GM23338 (cell line): ENCODE measurements at regions not wholly inside any gene's neighbourhood (a gene's known extent, or its start where the extent isn't known, plus 50 kb on each side); places are given as distances from the start of the nearest gene placed in this dataset.

Experiments
- ATAC-seq: fragments of 200-7000 bp; cut with Tn5 transposase; 3 replicates; pipeline ENCODE4 v1.9.1; 2020
- DNase-seq: peaks from one replicate; pipeline ENCODE4 v3.0.0-alpha.2; 2015; ENCODE audit warnings: low spot score
- H2AFZ ChIP-seq: fragments of 200-600 bp; sonication (generic); 2 replicates; pipeline ENCODE4 v1.8.0; 2016; ENCODE audit warnings: antibody characterized with exemption, mild to moderate bottlenecking, moderate library complexity
- H3F3A ChIP-seq: fragments of 200-600 bp; sonication (generic); replicated peaks from 2 replicates; pipeline ENCODE4 v1.8.0; 2017; ENCODE audit warnings: antibody characterized with exemption, mixed run types, low read depth
- H3K27ac ChIP-seq: fragments of 200-600 bp; sonication (generic); 2 replicates; pipeline ENCODE4 v1.6.1; 2016; ENCODE audit warnings: low read depth
- H3K27me3 ChIP-seq: fragments of 200-600 bp; sonication (generic); 2 replicates; pipeline ENCODE4 v1.8.0; 2016; ENCODE audit warnings: mild to moderate bottlenecking, mixed run types, moderate library complexity; ENCODE audit not compliant: insufficient read depth
- H3K36me3 ChIP-seq: fragments of 200-600 bp; sonication (generic); 2 replicates; pipeline ENCODE4 v1.8.0; 2016; ENCODE audit warnings: mild to moderate bottlenecking; ENCODE audit not compliant: insufficient read depth
- H3K4me1 ChIP-seq: fragments of 200-600 bp; sonication (generic); 2 replicates; pipeline ENCODE4 v1.8.0; 2016; ENCODE audit warnings: mild to moderate bottlenecking, moderate library complexity; ENCODE audit not compliant: insufficient read depth
- H3K4me2 ChIP-seq: fragments of 200-600 bp; sonication (generic); 2 replicates; pipeline ENCODE4 v1.7.1; 2017; ENCODE audit warnings: mixed run types
- H3K4me3 ChIP-seq: fragments of 200-600 bp; sonication (generic); 2 replicates; pipeline ENCODE4 v1.6.1; 2016; ENCODE audit warnings: mixed run types
- H3K79me2 ChIP-seq: fragments of 200-600 bp; sonication (generic); replicated peaks from 2 replicates; pipeline ENCODE4 v1.8.0; 2017; ENCODE audit warnings: mild to moderate bottlenecking; ENCODE audit not compliant: insufficient read depth
- H3K9me2 ChIP-seq: fragments of 200-600 bp; sonication (generic); 2 replicates; pipeline ENCODE4 v1.8.0; 2017; ENCODE audit not compliant: insufficient read depth
- H4K20me1 ChIP-seq: fragments of 200-600 bp; sonication (generic); replicated peaks from 2 replicates; pipeline ENCODE4 v1.8.0; 2017; ENCODE audit warnings: mild to moderate bottlenecking; ENCODE audit not compliant: insufficient read depth
- H3K27ac Mint-ChIP-seq: 2 replicates; pipeline ENCODE4 v1.8.0; 2020; ENCODE audit warnings: inconsistent platforms, mild to moderate bottlenecking, moderate library complexity, mixed read lengths
- H3K27me3 Mint-ChIP-seq: 3 replicates; pipeline ENCODE4 v1.8.0; 2022; ENCODE audit warnings: low read depth, mild to moderate bottlenecking, moderate library complexity, mixed read lengths, inconsistent platforms; ENCODE audit not compliant: insufficient read depth, poor library complexity
- H3K36me3 Mint-ChIP-seq: 3 replicates; pipeline ENCODE4 v1.8.0; 2021; ENCODE audit warnings: low read depth, mild to moderate bottlenecking, inconsistent platforms, moderate library complexity, mixed read lengths
- H3K4me1 Mint-ChIP-seq: 3 replicates; pipeline ENCODE4 v1.8.0; 2020; ENCODE audit warnings: mild to moderate bottlenecking, inconsistent platforms, mixed read lengths
- H3K4me3 Mint-ChIP-seq: 3 replicates; pipeline ENCODE4 v1.8.0; 2021; ENCODE audit warnings: moderate library complexity, mild to moderate bottlenecking, inconsistent platforms, mixed read lengths
- H3K9me3 Mint-ChIP-seq: 3 replicates; pipeline ENCODE4 v1.8.0; 2020; ENCODE audit warnings: moderate library complexity, mild to moderate bottlenecking, inconsistent platforms, mixed read lengths
- CREB1 ChIP-seq: fragments of 250-450 bp; sonication (Bioruptor Pico); IDR thresholded peaks from 2 replicates; pipeline ENCODE4 v1.5.0; 2020; ENCODE audit warnings: low read depth, mild to moderate bottlenecking, moderate library complexity
- EZH2phosphoT487 ChIP-seq: fragments of 200-600 bp; sonication (generic); IDR thresholded peaks from one replicate; pipeline ENCODE4 v1.8.1; 2018; ENCODE audit warnings: antibody characterized with exemption; ENCODE audit not compliant: unreplicated experiment
- JUNB ChIP-seq: IDR thresholded peaks from one replicate; pipeline ENCODE4 v1.6.1; 2016; ENCODE audit warnings: antibody characterized with exemption; ENCODE audit not compliant: unreplicated experiment
- NANOG ChIP-seq: IDR thresholded peaks from 2 replicates; pipeline ENCODE4 v1.6.1; 2016; ENCODE audit warnings: antibody characterized with exemption, borderline replicate concordance
- POLR2AphosphoS5 ChIP-seq: IDR thresholded peaks from 2 replicates; pipeline ENCODE4 v1.6.1; 2016; ENCODE audit warnings: antibody characterized with exemption, low read depth
- ZNF114 ChIP-seq: fragments of 250-450 bp; sonication (Bioruptor Pico); IDR thresholded peaks from 2 replicates; pipeline ENCODE4 v1.5.0; 2020; ENCODE audit warnings: mild to moderate bottlenecking, moderate library complexity
- ZNF331 ChIP-seq: fragments of 250-450 bp; sonication (Bioruptor Pico); IDR thresholded peaks from 2 replicates; pipeline ENCODE4 v1.5.0; 2020; ENCODE audit warnings: low read depth, mild to moderate bottlenecking, moderate library complexity
- TF ChIP-seq, protein P1 (sequence below): IDR thresholded peaks from 2 replicates; pipeline ENCODE4 v1.6.1; 2016; ENCODE audit warnings: antibody characterized with exemption
- TF ChIP-seq, protein P2 (sequence below): IDR thresholded peaks from one replicate; pipeline ENCODE4 v1.6.1; 2018; ENCODE audit warnings: antibody characterized with exemption; ENCODE audit not compliant: unreplicated experiment
- TF ChIP-seq, protein P3 (sequence below), 2 experiments: fragments of 200-600 bp in 1 of 2; sonication (generic) in 1 of 2; conservative IDR thresholded peaks; 2 replicates each; pipeline versions ENCODE4 v1.5.1 to v1.6.1; 2016 to 2017; ENCODE audit warnings: antibody characterized with exemption in 2 of 2, low read depth in 2 of 2, mild to moderate bottlenecking in 2 of 2, moderate library complexity in 1 of 2

DNA sequence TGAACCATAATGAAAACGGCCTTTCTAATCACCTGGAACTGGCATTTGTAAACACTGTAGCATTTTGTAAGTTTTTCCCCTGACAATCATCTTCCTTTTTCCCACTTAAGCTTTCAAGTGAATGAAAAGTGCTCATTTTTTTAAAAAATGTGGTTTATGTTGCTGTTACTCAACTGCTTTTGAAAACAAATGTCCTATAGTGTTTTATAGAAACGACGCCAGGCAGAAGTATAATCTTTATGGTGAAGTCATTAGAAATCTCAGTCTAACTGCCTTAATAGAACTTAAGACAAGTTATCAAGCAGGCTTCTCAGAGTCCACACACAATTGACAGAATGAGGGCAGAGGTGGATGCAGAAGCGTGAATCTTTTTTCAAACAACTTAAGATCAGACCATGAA is 442.3 kb downstream of the KLF12 start:
- Histone ChIP-seq H3K4me2 (no peak overlapping the region), H3K27ac (no peak overlapping the region), H3F3A (no peaks in the 10 kb centered on the region), H3K4me1 (peaks cover 5% of the 10 kb centered on the region; the same call in 1 of the 2 replicates), H3K79me2 (no peaks in the 10 kb centered on the region), H2AFZ (no peak overlapping the region), H4K20me1 (no peaks in the 10 kb centered on the region), H3K9me2 (no peaks in the 10 kb centered on the region), H3K27me3 (no peaks in the 10 kb centered on the region), H3K36me3 (no peaks in the 10 kb centered on the region), H3K4me3 (no peak overlapping the region)
- ATAC-seq (no peak), DNase-seq (no peak)
- Mint-ChIP-seq H3K4me1 (peaks cover 10% of the 10 kb centered on the region; the same call in 2 of the 3 replicates), H3K4me3 (no peak overlapping the region), H3K27me3 (no peaks in the 10 kb centered on the region), H3K9me3 (no peaks in the 10 kb centered on the region), H3K27ac (no peak overlapping the region), H3K36me3 (no peaks in the 10 kb centered on the region)
- no peak for TF ChIP-seq EZH2phosphoT487
- TF ChIP-seq, protein P1, sequence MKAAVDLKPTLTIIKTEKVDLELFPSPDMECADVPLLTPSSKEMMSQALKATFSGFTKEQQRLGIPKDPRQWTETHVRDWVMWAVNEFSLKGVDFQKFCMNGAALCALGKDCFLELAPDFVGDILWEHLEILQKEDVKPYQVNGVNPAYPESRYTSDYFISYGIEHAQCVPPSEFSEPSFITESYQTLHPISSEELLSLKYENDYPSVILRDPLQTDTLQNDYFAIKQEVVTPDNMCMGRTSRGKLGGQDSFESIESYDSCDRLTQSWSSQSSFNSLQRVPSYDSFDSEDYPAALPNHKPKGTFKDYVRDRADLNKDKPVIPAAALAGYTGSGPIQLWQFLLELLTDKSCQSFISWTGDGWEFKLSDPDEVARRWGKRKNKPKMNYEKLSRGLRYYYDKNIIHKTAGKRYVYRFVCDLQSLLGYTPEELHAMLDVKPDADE: no peak
- TF ChIP-seq, protein P2, sequence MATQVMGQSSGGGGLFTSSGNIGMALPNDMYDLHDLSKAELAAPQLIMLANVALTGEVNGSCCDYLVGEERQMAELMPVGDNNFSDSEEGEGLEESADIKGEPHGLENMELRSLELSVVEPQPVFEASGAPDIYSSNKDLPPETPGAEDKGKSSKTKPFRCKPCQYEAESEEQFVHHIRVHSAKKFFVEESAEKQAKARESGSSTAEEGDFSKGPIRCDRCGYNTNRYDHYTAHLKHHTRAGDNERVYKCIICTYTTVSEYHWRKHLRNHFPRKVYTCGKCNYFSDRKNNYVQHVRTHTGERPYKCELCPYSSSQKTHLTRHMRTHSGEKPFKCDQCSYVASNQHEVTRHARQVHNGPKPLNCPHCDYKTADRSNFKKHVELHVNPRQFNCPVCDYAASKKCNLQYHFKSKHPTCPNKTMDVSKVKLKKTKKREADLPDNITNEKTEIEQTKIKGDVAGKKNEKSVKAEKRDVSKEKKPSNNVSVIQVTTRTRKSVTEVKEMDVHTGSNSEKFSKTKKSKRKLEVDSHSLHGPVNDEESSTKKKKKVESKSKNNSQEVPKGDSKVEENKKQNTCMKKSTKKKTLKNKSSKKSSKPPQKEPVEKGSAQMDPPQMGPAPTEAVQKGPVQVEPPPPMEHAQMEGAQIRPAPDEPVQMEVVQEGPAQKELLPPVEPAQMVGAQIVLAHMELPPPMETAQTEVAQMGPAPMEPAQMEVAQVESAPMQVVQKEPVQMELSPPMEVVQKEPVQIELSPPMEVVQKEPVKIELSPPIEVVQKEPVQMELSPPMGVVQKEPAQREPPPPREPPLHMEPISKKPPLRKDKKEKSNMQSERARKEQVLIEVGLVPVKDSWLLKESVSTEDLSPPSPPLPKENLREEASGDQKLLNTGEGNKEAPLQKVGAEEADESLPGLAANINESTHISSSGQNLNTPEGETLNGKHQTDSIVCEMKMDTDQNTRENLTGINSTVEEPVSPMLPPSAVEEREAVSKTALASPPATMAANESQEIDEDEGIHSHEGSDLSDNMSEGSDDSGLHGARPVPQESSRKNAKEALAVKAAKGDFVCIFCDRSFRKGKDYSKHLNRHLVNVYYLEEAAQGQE: no peak
- TF ChIP-seq ZNF114 (CRISPR knock-in tag): no peak
- TF ChIP-seq CREB1 (CRISPR knock-in tag): no peak
- TF ChIP-seq ZNF331 (CRISPR knock-in tag): no peak
- TF ChIP-seq, protein P3, sequence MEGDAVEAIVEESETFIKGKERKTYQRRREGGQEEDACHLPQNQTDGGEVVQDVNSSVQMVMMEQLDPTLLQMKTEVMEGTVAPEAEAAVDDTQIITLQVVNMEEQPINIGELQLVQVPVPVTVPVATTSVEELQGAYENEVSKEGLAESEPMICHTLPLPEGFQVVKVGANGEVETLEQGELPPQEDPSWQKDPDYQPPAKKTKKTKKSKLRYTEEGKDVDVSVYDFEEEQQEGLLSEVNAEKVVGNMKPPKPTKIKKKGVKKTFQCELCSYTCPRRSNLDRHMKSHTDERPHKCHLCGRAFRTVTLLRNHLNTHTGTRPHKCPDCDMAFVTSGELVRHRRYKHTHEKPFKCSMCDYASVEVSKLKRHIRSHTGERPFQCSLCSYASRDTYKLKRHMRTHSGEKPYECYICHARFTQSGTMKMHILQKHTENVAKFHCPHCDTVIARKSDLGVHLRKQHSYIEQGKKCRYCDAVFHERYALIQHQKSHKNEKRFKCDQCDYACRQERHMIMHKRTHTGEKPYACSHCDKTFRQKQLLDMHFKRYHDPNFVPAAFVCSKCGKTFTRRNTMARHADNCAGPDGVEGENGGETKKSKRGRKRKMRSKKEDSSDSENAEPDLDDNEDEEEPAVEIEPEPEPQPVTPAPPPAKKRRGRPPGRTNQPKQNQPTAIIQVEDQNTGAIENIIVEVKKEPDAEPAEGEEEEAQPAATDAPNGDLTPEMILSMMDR (conservative IDR thresholded peaks at IDR 0.05; ENCODE audit: low read depth in 2 of 2): no peak
- no peak for TF ChIP-seq JUNB
- TF ChIP-seq POLR2AphosphoS5: no peak
- no peak for TF ChIP-seq NANOG

DNA sequence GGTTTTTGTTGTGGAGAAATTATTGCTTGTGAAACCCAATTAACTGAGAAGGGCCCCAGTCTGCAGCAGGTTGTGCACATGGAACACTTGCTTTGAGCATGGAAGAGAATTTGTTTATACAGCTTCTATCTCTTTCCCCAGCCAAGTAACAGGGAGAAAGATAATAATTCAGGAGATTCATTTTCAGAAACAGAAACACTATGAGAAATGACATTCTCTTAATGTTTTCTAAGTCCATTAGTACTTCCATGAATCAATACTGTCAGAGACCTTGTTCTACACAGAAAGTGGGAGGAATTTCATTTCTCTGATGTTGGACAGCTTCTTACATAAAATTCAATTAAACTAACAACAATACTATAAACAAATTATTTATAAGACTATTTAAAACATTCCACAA is 446.3 kb downstream of the KLF12 start:
- no peak for ATAC-seq
- Mint-ChIP-seq H3K4me1 (peaks cover 9% of the 10 kb centered on the region; the same call in 2 of the 3 replicates), H3K27ac (no peak overlapping the region), H3K9me3 (no peaks in the 10 kb centered on the region), H3K27me3 (no peaks in the 10 kb centered on the region), H3K4me3 (no peak overlapping the region), H3K36me3 (no peaks in the 10 kb centered on the region)
- H3K9me2 ChIP-seq: no peaks in the 10 kb centered on the region
- DNase-seq: no peak
- H3K4me1 ChIP-seq: peaks cover 6% of the 10 kb centered on the region; the same call in 1 of the 2 replicates
- H3K4me2 ChIP-seq: no peak overlapping the region
- H3K27me3 ChIP-seq: no peaks in the 10 kb centered on the region
- H2AFZ ChIP-seq: no peak overlapping the region
- no peak overlapping the region for H3K4me3 ChIP-seq
- no peaks in the 10 kb centered on the region for H4K20me1 ChIP-seq
- no peaks in the 10 kb centered on the region for H3K36me3 ChIP-seq
- no peak overlapping the region for H3K27ac ChIP-seq
- no peaks in the 10 kb centered on the region for H3K79me2 ChIP-seq
- no peaks in the 10 kb centered on the region for H3F3A ChIP-seq
- no peak for TF ChIP-seq EZH2phosphoT487
